A673 (cell line): ENCODE measurements at regions not wholly inside any gene's neighbourhood (a gene's known extent, or its start where the extent isn't known, plus 50 kb on each side); places are given as distances from the start of the nearest gene placed in this dataset.
A peak's percentile ranks its signal among the peaks of the same experiment; 100 is the strongest.
"Not testable (repeated sequence)": the region's sequence is repeated elsewhere in the genome, so short reads cannot be mapped to it uniquely, and the experiment has no call there.

Experiments
- BruUV-seq: library from RNA; stranded (reverse); fragments of 400-500 nt; replicated peaks from 2 replicates; lab custom pipeline; 2021; lab: Mats Ljungman, UMichigan
- CTCF ChIA-PET: fragments of 300-600 bp; sonication (Branson Sonifier 250); formaldehyde crosslinking; loops from one replicate; lab custom pipeline; 2022; ENCODE audit warnings: antibody characterized with exemption; lab: Charles Lee
- POLR2A ChIA-PET: fragments of 300-600 bp; sonication (Branson Sonifier 250); formaldehyde crosslinking; loops from one replicate; lab custom pipeline; 2022; ENCODE audit warnings: antibody characterized with exemption; ENCODE audit not compliant: low non-redundant PET; lab: Charles Lee
- DNase-seq: peaks from one replicate; pipeline ENCODE4 v3.0.0-alpha.2; 2015; ENCODE audit warnings: low spot score
- H3K27ac ChIP-seq: fragments of 200-600 bp; sonication (generic); 2 replicates; pipeline ENCODE4 v1.5.1; 2016; ENCODE audit warnings: mixed run types, low read depth, mild to moderate bottlenecking, mixed read lengths, antibody characterized with exemption, low read length; ENCODE audit not compliant: poor library complexity, severe bottlenecking
- H3K27me3 ChIP-seq: fragments of 200-600 bp; sonication (generic); replicated peaks from 2 replicates; pipeline ENCODE4 v1.6.1; 2017; ENCODE audit warnings: mixed run types, low read depth, mild to moderate bottlenecking, mixed read lengths, antibody characterized with exemption, low read length; ENCODE audit not compliant: insufficient read depth, poor library complexity
- H3K36me3 ChIP-seq: fragments of 200-600 bp; sonication (generic); 2 replicates; pipeline ENCODE4 v1.6.1; 2016; ENCODE audit warnings: mixed run types, mild to moderate bottlenecking, mixed read lengths, antibody characterized with exemption, low read length; ENCODE audit not compliant: insufficient read depth, poor library complexity, severe bottlenecking
- H3K4me1 ChIP-seq: fragments of 200-600 bp; sonication (generic); 2 replicates; pipeline ENCODE4 v1.6.1; 2017; ENCODE audit warnings: mixed run types, mild to moderate bottlenecking, mixed read lengths, antibody characterized with exemption, low read length; ENCODE audit not compliant: insufficient read depth, poor library complexity, severe bottlenecking
- H3K4me3 ChIP-seq: fragments of 200-600 bp; sonication (generic); 2 replicates; pipeline ENCODE4 v1.5.1; 2016; ENCODE audit warnings: low read depth, mixed run types, mild to moderate bottlenecking, mixed read lengths, low read length; ENCODE audit not compliant: poor library complexity, severe bottlenecking
- H3K9me3 ChIP-seq: fragments of 200-600 bp; sonication (generic); 2 replicates; pipeline ENCODE4 v1.6.1; 2016; ENCODE audit warnings: mixed run types, low read depth, mild to moderate bottlenecking, mixed read lengths, antibody characterized with exemption, low read length; ENCODE audit not compliant: poor library complexity, severe bottlenecking
- CTCF ChIP-seq: fragments of 300-800, 200-600 bp; sonication (generic); conservative IDR thresholded peaks from 2 replicates; pipeline ENCODE4 v1.5.1; 2017; ENCODE audit warnings: low read depth, mild to moderate bottlenecking, antibody characterized with exemption, low read length, moderate library complexity, mixed read lengths
- EZH2 ChIP-seq: fragments of 200-600 bp; sonication (generic); IDR thresholded peaks from 2 replicates; pipeline ENCODE4 v1.6.1; 2017; ENCODE audit warnings: borderline replicate concordance, low read depth, mild to moderate bottlenecking, mixed read lengths, antibody characterized with exemption, low read length; ENCODE audit not compliant: poor library complexity, severe bottlenecking
- intact Hi-C: fragments of 100-400 bp; cut with micrococcal nuclease; formaldehyde crosslinking; loops from one replicate; pipeline ENCODE4 v1.10.0; 2022; ENCODE audit not compliant: unreplicated experiment

GRCh38 chr7:159335181-159335926 lies 190.7 kb upstream of the VIPR2 start:
- BruUV-seq, H3K27me3 ChIP-seq, CTCF ChIA-PET, intact Hi-C loops, H3K4me1 ChIP-seq, H3K36me3 ChIP-seq, H3K4me3 ChIP-seq, POLR2A ChIA-PET, H3K27ac ChIP-seq, H3K9me3 ChIP-seq: not testable (repeated sequence)
- peak; percentile 1 for DNase-seq

- CTCF ChIA-PET, H3K4me1 ChIP-seq, H3K36me3 ChIP-seq, POLR2A ChIA-PET, intact Hi-C loops, DNase-seq, H3K4me3 ChIP-seq, H3K9me3 ChIP-seq, H3K27ac ChIP-seq, H3K27me3 ChIP-seq, BruUV-seq: not testable (repeated sequence)
Measured at GRCh38 chr7:159332854-159333479, 188.3 kb upstream of the VIPR2 start.

DNA sequence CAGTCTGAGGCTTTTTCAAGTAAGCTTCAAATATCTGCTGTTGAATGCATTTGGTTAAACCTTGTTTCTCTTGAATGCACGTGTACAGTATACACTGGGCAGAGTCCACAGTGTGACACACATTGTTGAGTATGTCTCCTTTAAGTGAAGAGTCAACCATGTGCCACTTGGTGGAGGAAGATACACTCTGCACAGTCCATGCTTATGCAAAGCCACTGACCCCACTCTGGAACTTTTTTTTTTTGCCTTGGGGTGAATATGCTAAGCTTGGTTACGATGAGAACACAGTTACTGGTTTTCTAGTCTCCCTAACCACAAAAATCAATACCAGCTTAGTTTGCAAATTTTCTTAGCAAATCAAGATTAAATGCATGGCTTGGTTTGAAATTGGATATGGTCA lies 186.8 kb upstream of the VIPR2 start:
- no peaks in the 10 kb centered on the region for H3K27me3 ChIP-seq
- no peaks in the 10 kb centered on the region for H3K4me1 ChIP-seq
- H3K9me3 ChIP-seq: no peaks in the 10 kb centered on the region
- H3K36me3 ChIP-seq: no peaks in the 10 kb centered on the region
- H3K4me3 ChIP-seq: no peak overlapping the region
- no TSS peak for BruUV-seq
- CTCF ChIA-PET: no interaction called here
- intact Hi-C loops: no loop called here
- DNase-seq: no peak
- POLR2A ChIA-PET: no interaction called here
- H3K27ac ChIP-seq: no peak overlapping the region
- TF ChIP-seq EZH2: no peak
- TF ChIP-seq CTCF: no peak

DNA sequence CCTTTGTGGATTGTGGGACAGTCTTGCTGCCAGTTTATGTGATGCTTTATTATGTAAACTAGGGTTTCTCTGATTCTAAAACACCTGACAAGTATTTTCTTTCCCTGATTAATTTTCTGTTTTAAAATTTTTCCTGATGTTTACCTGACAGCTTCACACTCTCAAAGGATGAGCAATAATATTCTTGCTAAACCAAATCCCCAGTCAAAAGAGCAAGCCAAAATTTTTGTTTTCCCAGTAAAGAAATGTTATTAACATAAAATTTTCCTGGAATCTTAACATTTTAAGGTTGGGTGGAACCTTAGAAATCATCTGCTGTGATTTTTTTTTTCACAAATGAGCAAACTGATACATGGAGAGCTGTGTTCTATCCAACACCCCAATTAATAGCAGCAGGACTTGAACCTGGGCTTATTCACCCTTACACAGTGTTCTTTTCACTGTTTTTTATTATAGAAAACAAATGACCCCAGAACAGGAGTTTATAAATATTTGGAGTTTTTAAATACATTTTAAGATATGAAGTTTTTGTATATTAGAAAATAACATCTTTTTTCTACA lies 185.2 kb upstream of the VIPR2 start:
- TF ChIP-seq CTCF (no peak), EZH2 (no peak)

More for the DNA sequence above, 185.2 kb upstream of the VIPR2 start:
- POLR2A ChIA-PET: no interaction called here
- CTCF ChIA-PET: no interaction called here
- no peaks in the 10 kb centered on the region for H3K27me3 ChIP-seq
- no peak overlapping the region for H3K4me3 ChIP-seq
- H3K36me3 ChIP-seq: no peaks in the 10 kb centered on the region
- H3K4me1 ChIP-seq: no peaks in the 10 kb centered on the region
- H3K27ac ChIP-seq: no peak overlapping the region
- no peak for DNase-seq
- intact Hi-C loops: no loop called here
- H3K9me3 ChIP-seq: no peaks in the 10 kb centered on the region
- BruUV-seq: no TSS peak
